DOHH2 (cell line): ENCODE measurements at regions not wholly inside any gene's neighbourhood (a gene's known extent, or its start where the extent isn't known, plus 50 kb on each side); places are given as distances from the start of the nearest gene placed in this dataset.

Experiments
- H3F3A ChIP-seq: fragments of 200-600 bp; sonication (generic), shearing (Covaris generic); 2 replicates; pipeline ENCODE4 v1.6.0; 2016; ENCODE audit warnings: antibody characterized with exemption, mild to moderate bottlenecking; ENCODE audit not compliant: control insufficient read depth, insufficient read depth
- H3K27ac ChIP-seq: fragments of 200-600 bp; sonication (generic); 2 replicates; pipeline ENCODE4 v1.5.1; 2014; ENCODE audit warnings: low read depth, mild to moderate bottlenecking, low read length, moderate library complexity
- H3K27me3 ChIP-seq: fragments of 200-600 bp; sonication (generic); 2 replicates; pipeline ENCODE4 v1.6.1; 2014; ENCODE audit warnings: mild to moderate bottlenecking, low read length, mixed read lengths; ENCODE audit not compliant: control insufficient read depth
- H3K36me3 ChIP-seq: fragments of 200-600 bp; sonication (generic); 2 replicates; pipeline ENCODE4 v1.6.1; 2014; ENCODE audit warnings: mild to moderate bottlenecking, low read length, moderate library complexity, mixed read lengths; ENCODE audit not compliant: control insufficient read depth
- H3K4me1 ChIP-seq: fragments of 200-600 bp; sonication (generic); 2 replicates; pipeline ENCODE4 v1.6.1; 2014; ENCODE audit warnings: mild to moderate bottlenecking, low read length, mixed read lengths; ENCODE audit not compliant: control insufficient read depth
- H3K4me2 ChIP-seq: fragments of 200-600 bp; sonication (generic); 2 replicates; pipeline ENCODE4 v1.6.0; 2014; ENCODE audit warnings: mild to moderate bottlenecking, low read length, moderate library complexity
- H3K4me3 ChIP-seq: fragments of 200-600 bp; sonication (generic); 2 replicates; pipeline ENCODE4 v1.5.1; 2014; ENCODE audit warnings: mild to moderate bottlenecking, low read length, mixed read lengths
- H3K79me2 ChIP-seq: fragments of 200-600 bp; sonication (generic); 2 replicates; pipeline ENCODE4 v1.6.1; 2014; ENCODE audit warnings: mild to moderate bottlenecking, low read length, mixed read lengths; ENCODE audit not compliant: control insufficient read depth
- H3K9me2 ChIP-seq: fragments of 200-600 bp; sonication (generic); replicated peaks from 2 replicates; pipeline ENCODE4 v1.6.1; 2014; ENCODE audit warnings: mild to moderate bottlenecking, low read length, mixed read lengths; ENCODE audit not compliant: control insufficient read depth
- H3K9me3 ChIP-seq: fragments of 200-600 bp; sonication (generic); 2 replicates; pipeline ENCODE4 v1.6.1; 2014; ENCODE audit warnings: antibody characterized with exemption, low read length, mixed read lengths; ENCODE audit not compliant: control insufficient read depth, insufficient read depth
- H4K20me1 ChIP-seq: fragments of 200-600 bp; sonication (generic); 2 replicates; pipeline ENCODE4 v1.6.0; 2014; ENCODE audit warnings: low read depth, mild to moderate bottlenecking, antibody characterized with exemption, low read length, moderate library complexity; ENCODE audit not compliant: control insufficient read depth, insufficient read depth
- EZH2phosphoT487 ChIP-seq: fragments of 200-600 bp; sonication (generic); IDR thresholded peaks from 2 replicates; pipeline ENCODE4 v1.6.1; 2017; ENCODE audit warnings: borderline replicate concordance, mild to moderate bottlenecking, antibody characterized with exemption, low read length, moderate library complexity, mixed read lengths
- TF ChIP-seq, protein P1 (sequence below): fragments of 200-600 bp; sonication (generic); IDR thresholded peaks from one replicate; pipeline ENCODE4 v1.5.1; 2014; ENCODE audit warnings: antibody characterized with exemption, mild to moderate bottlenecking, low read depth, low read length; ENCODE audit not compliant: poor library complexity, severe bottlenecking

DNA sequence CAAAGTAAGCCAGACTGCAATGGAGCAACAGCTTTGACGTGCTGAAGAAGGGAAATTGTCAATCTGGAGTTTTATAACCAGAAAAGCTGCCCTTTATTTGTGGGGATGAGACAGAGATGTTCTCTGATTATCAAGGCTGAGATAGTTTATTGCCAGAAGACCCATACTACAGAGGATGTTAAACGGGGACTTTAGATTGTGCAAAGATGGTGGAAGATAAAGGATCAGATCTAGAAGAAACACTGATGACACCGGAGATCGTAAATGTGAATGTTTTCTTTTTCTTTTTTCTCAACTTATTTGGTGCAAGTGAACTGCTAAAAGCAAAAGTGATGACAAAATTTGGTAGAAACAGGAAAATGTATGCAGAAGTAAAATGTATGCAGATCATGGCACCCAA, 178.3 kb upstream of the PLEKHG7 start:
- H3K4me3 ChIP-seq: no peak overlapping the region
- H4K20me1 ChIP-seq: no peaks in the 10 kb centered on the region
- H3F3A ChIP-seq: no peaks in the 10 kb centered on the region
- H3K79me2 ChIP-seq: no peaks in the 10 kb centered on the region
- no peaks in the 10 kb centered on the region for H3K27me3 ChIP-seq
- H3K27ac ChIP-seq: no peak overlapping the region
- TF ChIP-seq, protein P1, sequence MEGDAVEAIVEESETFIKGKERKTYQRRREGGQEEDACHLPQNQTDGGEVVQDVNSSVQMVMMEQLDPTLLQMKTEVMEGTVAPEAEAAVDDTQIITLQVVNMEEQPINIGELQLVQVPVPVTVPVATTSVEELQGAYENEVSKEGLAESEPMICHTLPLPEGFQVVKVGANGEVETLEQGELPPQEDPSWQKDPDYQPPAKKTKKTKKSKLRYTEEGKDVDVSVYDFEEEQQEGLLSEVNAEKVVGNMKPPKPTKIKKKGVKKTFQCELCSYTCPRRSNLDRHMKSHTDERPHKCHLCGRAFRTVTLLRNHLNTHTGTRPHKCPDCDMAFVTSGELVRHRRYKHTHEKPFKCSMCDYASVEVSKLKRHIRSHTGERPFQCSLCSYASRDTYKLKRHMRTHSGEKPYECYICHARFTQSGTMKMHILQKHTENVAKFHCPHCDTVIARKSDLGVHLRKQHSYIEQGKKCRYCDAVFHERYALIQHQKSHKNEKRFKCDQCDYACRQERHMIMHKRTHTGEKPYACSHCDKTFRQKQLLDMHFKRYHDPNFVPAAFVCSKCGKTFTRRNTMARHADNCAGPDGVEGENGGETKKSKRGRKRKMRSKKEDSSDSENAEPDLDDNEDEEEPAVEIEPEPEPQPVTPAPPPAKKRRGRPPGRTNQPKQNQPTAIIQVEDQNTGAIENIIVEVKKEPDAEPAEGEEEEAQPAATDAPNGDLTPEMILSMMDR: no peak
- no peak for TF ChIP-seq EZH2phosphoT487
- no peak overlapping the region for H3K4me2 ChIP-seq
- H3K4me1 ChIP-seq: no peaks in the 10 kb centered on the region
- H3K36me3 ChIP-seq: no peaks in the 10 kb centered on the region
- H3K9me2 ChIP-seq: no peaks in the 10 kb centered on the region; the same call in 1 of the 2 replicates
- H3K9me3 ChIP-seq: no peaks in the 10 kb centered on the region

DNA sequence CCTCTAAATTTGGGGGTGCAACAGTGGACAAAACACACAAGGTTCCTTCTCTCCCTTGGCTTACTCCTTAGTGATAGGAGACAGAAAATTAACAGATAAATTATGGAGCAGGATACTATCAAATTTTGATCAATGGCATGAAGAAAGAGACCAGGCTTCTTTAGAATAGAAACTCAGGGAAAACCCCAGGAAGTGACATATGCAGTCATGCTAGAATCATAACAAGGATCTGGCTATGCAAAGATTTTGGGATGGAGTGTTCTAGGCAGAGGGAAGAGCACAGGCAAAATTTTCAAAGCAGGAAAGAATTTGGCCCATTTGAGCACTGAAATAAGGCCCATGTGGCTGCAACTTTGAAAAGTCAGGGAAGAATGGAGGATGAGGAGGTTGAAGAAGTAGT, 182.3 kb upstream of the PLEKHG7 start:
- TF ChIP-seq EZH2phosphoT487: no peak
- TF ChIP-seq, protein P1: no peak
- Histone ChIP-seq H3K79me2 (no peaks in the 10 kb centered on the region), H3K4me1 (no peaks in the 10 kb centered on the region), H3K36me3 (no peaks in the 10 kb centered on the region), H4K20me1 (no peaks in the 10 kb centered on the region), H3K27me3 (no peaks in the 10 kb centered on the region), H3K4me2 (no peak overlapping the region), H3K9me2 (no peaks in the 10 kb centered on the region; the same call in 1 of the 2 replicates), H3K9me3 (no peaks in the 10 kb centered on the region), H3F3A (no peaks in the 10 kb centered on the region), H3K27ac (no peak overlapping the region), H3K4me3 (no peak overlapping the region)

DNA sequence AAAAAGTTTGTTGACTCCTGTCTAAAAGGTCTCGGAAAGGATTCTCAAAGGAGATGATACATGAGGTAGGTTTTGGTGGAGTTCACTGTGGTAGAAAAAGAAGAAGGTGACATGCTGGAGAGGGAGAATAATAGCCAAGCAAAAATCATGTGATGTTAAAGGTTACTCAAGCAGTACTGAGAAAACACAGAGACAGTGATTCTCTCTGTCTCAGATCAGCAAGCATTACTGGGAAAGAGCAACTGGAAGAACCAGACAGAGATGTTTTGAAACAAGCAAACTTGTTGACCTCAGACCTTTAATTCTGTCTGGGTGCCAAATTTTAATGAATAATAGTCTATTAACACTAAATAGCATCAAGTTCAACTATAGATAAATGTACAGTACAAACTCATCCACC, 183.5 kb upstream of the PLEKHG7 start:
- no peak overlapping the region for H3K4me2 ChIP-seq
- TF ChIP-seq, protein P1: no peak
- no peak for TF ChIP-seq EZH2phosphoT487
- H3K9me3 ChIP-seq: no peaks in the 10 kb centered on the region
- no peaks in the 10 kb centered on the region for H3K27me3 ChIP-seq
- no peaks in the 10 kb centered on the region for H4K20me1 ChIP-seq
- no peak overlapping the region for H3K4me3 ChIP-seq
- H3K9me2 ChIP-seq: no peaks in the 10 kb centered on the region; the same call in 1 of the 2 replicates
- H3K27ac ChIP-seq: no peak overlapping the region
- no peaks in the 10 kb centered on the region for H3K79me2 ChIP-seq
- no peaks in the 10 kb centered on the region for H3K4me1 ChIP-seq
- no peaks in the 10 kb centered on the region for H3K36me3 ChIP-seq
- no peaks in the 10 kb centered on the region for H3F3A ChIP-seq

DNA sequence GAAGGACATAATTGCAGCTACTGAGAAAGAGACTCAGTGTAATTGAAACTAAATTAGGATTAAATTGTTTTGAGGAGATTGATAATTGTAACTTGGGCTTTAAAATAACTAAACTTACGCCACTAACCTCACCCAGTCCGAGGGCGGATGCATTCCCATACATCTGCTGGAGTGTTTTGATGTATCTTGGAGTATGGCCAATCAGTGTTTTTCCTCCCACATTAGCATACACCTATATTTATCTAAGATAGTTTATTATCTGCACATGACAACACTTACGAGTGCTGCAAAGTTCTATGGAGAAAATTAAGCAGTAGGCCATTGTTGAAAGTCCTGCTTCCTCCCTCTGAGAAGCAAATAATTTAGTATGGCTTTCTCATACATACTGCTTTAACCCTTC, 184.7 kb upstream of the PLEKHG7 start:
- no peaks in the 10 kb centered on the region for H4K20me1 ChIP-seq
- H3K36me3 ChIP-seq: no peaks in the 10 kb centered on the region
- no peak overlapping the region for H3K27ac ChIP-seq
- TF ChIP-seq, protein P1: no peak
- no peak for TF ChIP-seq EZH2phosphoT487
- H3K27me3 ChIP-seq: no peaks in the 10 kb centered on the region
- H3F3A ChIP-seq: no peaks in the 10 kb centered on the region
- H3K4me3 ChIP-seq: no peak overlapping the region
- no peaks in the 10 kb centered on the region for H3K79me2 ChIP-seq
- no peaks in the 10 kb centered on the region for H3K9me2 ChIP-seq
- H3K4me2 ChIP-seq: no peak overlapping the region
- H3K4me1 ChIP-seq: no peaks in the 10 kb centered on the region
- H3K9me3 ChIP-seq: no peaks in the 10 kb centered on the region
